Vagina (tissue), 2 donors: ENCODE measurements at regions not wholly inside any gene's neighbourhood (a gene's known extent, or its start where the extent isn't known, plus 50 kb on each side); places are given as distances from the start of the nearest gene placed in this dataset.
A peak's percentile ranks its signal among the peaks of the same experiment; 100 is the strongest.

ENCODE experiments used
- DNase-seq, 2 donors: peaks; one replicate each; pipeline ENCODE4 v3.0.0-alpha.2; 2017; ENCODE audit errors: extremely low spot score in 2 of 2
- H3K27ac ChIP-seq: fragments of 200-600 bp; sonication (generic); one replicate; pipeline ENCODE4 v1.5.1; 2019
- H3K27me3 ChIP-seq: fragments of 200-600 bp; sonication (generic); one replicate; pipeline ENCODE4 v1.5.1; 2019
- H3K36me3 ChIP-seq, 2 donors: fragments of 200-600 bp; sonication (generic); one replicate each; pipeline ENCODE4 v1.5.1; 2017 to 2019
- H3K4me1 ChIP-seq: fragments of 200-600 bp; sonication (generic); one replicate; pipeline ENCODE4 v1.5.1; 2019
- H3K4me3 ChIP-seq, 2 donors: fragments of 200-600 bp; sonication (generic); 1 replicate in 1 of 2; 2 replicates in 1 of 2; pipeline ENCODE4 v1.5.1; 2016 to 2019
- H3K9me3 ChIP-seq: fragments of 200-600 bp; sonication (generic); one replicate; pipeline ENCODE4 v1.5.1; 2019
- CTCF ChIP-seq, 3 experiments: fragments of 450-650 bp in 2 of 3; fragments of 200-600 bp in 1 of 3; sonication (generic) in 1 of 3; IDR thresholded peaks; one replicate each; pipeline ENCODE4 v1.5.1; 2017 to 2019; ENCODE audit warnings: antibody characterized with exemption in 3 of 3, mild to moderate bottlenecking in 2 of 3, moderate library complexity in 2 of 3
- POLR2A ChIP-seq, 2 donors: fragments of 450-650 bp; IDR thresholded peaks; one replicate each; pipeline ENCODE4 v1.6.1; 2017; ENCODE audit warnings: antibody characterized with exemption in 2 of 2, mild to moderate bottlenecking in 2 of 2, moderate library complexity in 2 of 2
- POLR2AphosphoS5 ChIP-seq, 2 donors: sonication (generic); formaldehyde crosslinking; IDR thresholded peaks; one replicate each; pipeline ENCODE4 v1.9.0; 2017; ENCODE audit warnings: antibody characterized with exemption in 2 of 2, mild to moderate bottlenecking in 2 of 2, low read depth in 1 of 2; ENCODE audit not compliant: insufficient read depth in 1 of 2
- intact Hi-C: fragments of 100-400 bp; cut with DNase I; formaldehyde crosslinking; loops from one replicate; pipeline ENCODE4 v1.15.1; 2023

- peak in 1 of 2 donors; percentile 49 for DNase-seq
- no peaks in the 10 kb centered on the region for H3K27me3 ChIP-seq
- no peaks in the 10 kb centered on the region for H3K9me3 ChIP-seq
- H3K36me3 ChIP-seq, result no peaks in the 10 kb centered on the region
- H3K4me1 ChIP-seq, result no peaks in the 10 kb centered on the region
- H3K4me3 ChIP-seq, result no peak overlapping the region
- intact Hi-C loops, result no loop called here
- no peak overlapping the region for H3K27ac ChIP-seq
- TF ChIP-seq POLR2A (IDR thresholded peaks at IDR 0.05) (no peak), POLR2AphosphoS5 (IDR thresholded peaks at IDR 0.05; ENCODE audit: insufficient read depth in 1 of 2, low read depth in 1 of 2) (no peak), CTCF (IDR thresholded peaks at IDR 0.05) (no peak)
These were observed 305.0 kb upstream of the ID2 start for GRCh38 chr2:8376603-8377410.

- DNase-seq, result peak in 1 of 2 donors; percentile 19
- H3K4me1 ChIP-seq, result no peaks in the 10 kb centered on the region
These were observed 303.6 kb upstream of the ID2 start for GRCh38 chr2:8378016-8378810.

GRCh38 chr2:8379128-8379527, 302.7 kb upstream of the ID2 start:
- intact Hi-C loops, result no loop called here
- TF ChIP-seq POLR2AphosphoS5 (IDR thresholded peaks at IDR 0.05; ENCODE audit: insufficient read depth in 1 of 2, low read depth in 1 of 2) (no peak), CTCF (IDR thresholded peaks at IDR 0.05) (no peak), POLR2A (IDR thresholded peaks at IDR 0.05) (no peak)
- no peak overlapping the region for H3K27ac ChIP-seq
- no peaks in the 10 kb centered on the region for H3K4me1 ChIP-seq
- H3K36me3 ChIP-seq, result no peaks in the 10 kb centered on the region
- no peaks in the 10 kb centered on the region for H3K27me3 ChIP-seq
- no peak overlapping the region for H3K4me3 ChIP-seq
- no peak for DNase-seq
- no peaks in the 10 kb centered on the region for H3K9me3 ChIP-seq

More at GRCh38 chr2:8378016-8378810, 303.6 kb upstream of the ID2 start:
- Histone ChIP-seq H3K27ac (no peak overlapping the region), H3K4me3 (no peak overlapping the region), H3K27me3 (no peaks in the 10 kb centered on the region), H3K9me3 (no peaks in the 10 kb centered on the region), H3K36me3 (no peaks in the 10 kb centered on the region)
- TF ChIP-seq CTCF (IDR thresholded peaks at IDR 0.05) (no peak), POLR2A (IDR thresholded peaks at IDR 0.05) (no peak), POLR2AphosphoS5 (IDR thresholded peaks at IDR 0.05; ENCODE audit: insufficient read depth in 1 of 2, low read depth in 1 of 2) (no peak)
- intact Hi-C loops, result no loop called here

GRCh38 chr2:8379549-8379948, 302.3 kb upstream of the ID2 start:
- H3K27ac ChIP-seq, result no peak overlapping the region
- H3K9me3 ChIP-seq, result no peaks in the 10 kb centered on the region
- H3K4me3 ChIP-seq, result no peak overlapping the region
- intact Hi-C loops, result no loop called here
- DNase-seq, result no peak
- H3K36me3 ChIP-seq, result no peaks in the 10 kb centered on the region
- TF ChIP-seq CTCF (IDR thresholded peaks at IDR 0.05) (no peak), POLR2AphosphoS5 (IDR thresholded peaks at IDR 0.05; ENCODE audit: insufficient read depth in 1 of 2, low read depth in 1 of 2) (no peak), POLR2A (IDR thresholded peaks at IDR 0.05) (no peak)
- H3K27me3 ChIP-seq, result no peaks in the 10 kb centered on the region
- no peaks in the 10 kb centered on the region for H3K4me1 ChIP-seq
